ENCODE measurements at regions not wholly inside any gene's neighbourhood (a gene's known extent, or its start where the extent isn't known, plus 50 kb on each side); places are given as distances from the start of the nearest gene placed in this dataset.
"Not testable (repeated sequence)": the region's sequence is repeated elsewhere in the genome, so short reads cannot be mapped to it uniquely, and the experiment has no call there.

GRCh38 chr1:21367973-21368514 lies 71.9 kb upstream of the NBPF3 start:
- H3K27me3 ChIP-seq (ENCODE audit: control insufficient read depth, insufficient read depth); H3K4me3 ChIP-seq (ENCODE audit: low read length); H3K4me1 ChIP-seq (ENCODE audit: control insufficient read depth, insufficient read depth, low read length); H3K9me3 ChIP-seq (ENCODE audit: control insufficient read depth, low read length); ATAC-seq; H3K27ac ChIP-seq (ENCODE audit: low read length): not testable (repeated sequence)
- intact Hi-C loops (cut with DNase I), result loop anchor here (1.0 to 5.0 kb wide), 5 partner anchors 111 to 136 kb away; no protein-coding TSS in a partner anchor
- peak in 1 of 3 donors; percentile 32 for DNase-seq
- 52% methylated on average over 14 of the region's 14 CpGs for WGBS

- 73% methylated on average over 3 of the region's 3 CpGs for WGBS
- H3K9me3 ChIP-seq (ENCODE audit: control insufficient read depth, low read length), result no peaks in the 10 kb centered on the region
- H3K27me3 ChIP-seq (ENCODE audit: control insufficient read depth, insufficient read depth), result no peaks in the 10 kb centered on the region
- H3K27ac ChIP-seq (ENCODE audit: low read length), result no peak overlapping the region
- H3K4me3 ChIP-seq (ENCODE audit: low read length), result no peak overlapping the region
- intact Hi-C loops (cut with DNase I), result loop anchor here in 3 of 4 donors (5.0 kb wide), 2 partner anchors 109 to 134 kb away; no protein-coding TSS in a partner anchor
- ATAC-seq, result no peak
- DNase-seq, result no peak
- peaks cover under 1% of the 10 kb centered on the region for H3K4me1 ChIP-seq (ENCODE audit: control insufficient read depth, insufficient read depth, low read length)
These were observed 73.6 kb upstream of the NBPF3 start for GRCh38 chr1:21366288-21366687.

DNA sequence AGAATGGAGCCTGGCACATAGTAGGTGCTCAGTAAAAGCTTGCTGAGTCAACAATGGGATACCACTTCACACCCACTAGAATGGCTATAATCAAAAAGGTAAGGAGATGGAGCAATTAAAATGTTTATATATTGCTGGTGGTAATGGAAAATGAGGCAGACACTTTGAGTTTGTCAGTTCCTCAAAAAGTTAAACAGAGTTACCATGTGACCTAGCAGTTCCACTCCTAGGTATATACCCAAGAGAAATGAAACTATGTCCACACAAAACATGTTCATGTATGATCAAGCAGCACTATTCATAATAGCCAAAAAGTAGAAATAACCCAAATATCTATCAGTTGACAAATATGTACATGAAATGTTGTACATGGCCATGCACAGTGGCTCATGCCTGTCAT lies 74.8 kb upstream of the ECE1 start:
- Histone ChIP-seq H3K4me1 (ENCODE audit: control insufficient read depth, insufficient read depth, low read length) (peaks cover 2% of the 10 kb centered on the region), H3K9me3 (ENCODE audit: control insufficient read depth, low read length) (no peaks in the 10 kb centered on the region), H3K4me3 (ENCODE audit: low read length) (no peak overlapping the region), H3K27ac (ENCODE audit: low read length) (no peak overlapping the region), H3K27me3 (ENCODE audit: control insufficient read depth, insufficient read depth) (no peaks in the 10 kb centered on the region)
- no peak for ATAC-seq
- intact Hi-C loops (cut with DNase I), result loop anchor here in 3 of 4 donors (5.0 kb wide), 2 partner anchors 108 to 133 kb away; no protein-coding TSS in a partner anchor
- DNase-seq, result no peak

- intact Hi-C loops (cut with DNase I), result no loop called here
- no peak overlapping the region for H3K27ac ChIP-seq (ENCODE audit: low read length)
- WGBS, result 75% methylated on average over 3 of the region's 3 CpGs
These were observed 71.8 kb upstream of the ECE1 start for GRCh38 chr1:21362096-21362495.

GRCh38 chr1:21361506-21361905 lies 71.2 kb upstream of the ECE1 start:
- DNase-seq (no peak), ATAC-seq (no peak)
- intact Hi-C loops (cut with DNase I), result no loop called here

More at GRCh38 chr1:21362096-21362495, 71.8 kb upstream of the ECE1 start:
- H3K4me3 ChIP-seq (ENCODE audit: low read length), result no peak overlapping the region
- no peaks in the 10 kb centered on the region for H3K27me3 ChIP-seq (ENCODE audit: control insufficient read depth, insufficient read depth)
- no peak for DNase-seq
- no peaks in the 10 kb centered on the region for H3K9me3 ChIP-seq (ENCODE audit: control insufficient read depth, low read length)
- H3K4me1 ChIP-seq (ENCODE audit: control insufficient read depth, insufficient read depth, low read length), result peaks cover 2% of the 10 kb centered on the region
- ATAC-seq, result no peak

DNA sequence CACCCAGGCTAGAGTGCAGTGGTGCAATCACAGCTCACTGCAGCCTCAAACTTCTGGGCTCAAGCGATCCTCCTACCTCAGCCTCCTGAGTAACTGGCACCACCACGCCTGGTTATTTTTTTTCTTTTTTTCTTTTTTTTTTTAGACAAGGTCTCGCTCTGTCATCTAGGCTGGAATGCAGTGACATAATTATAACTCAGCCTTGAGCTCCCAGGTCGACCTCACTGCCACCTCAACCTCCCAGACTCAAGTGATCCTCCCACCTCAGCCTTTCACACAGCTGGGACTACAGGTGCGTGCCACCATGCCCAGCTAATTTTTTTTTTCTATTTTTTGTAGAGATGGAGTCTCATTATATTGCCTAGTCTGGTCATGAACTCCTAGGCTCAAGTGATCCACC lies 66.9 kb upstream of the ECE1 start:
- Histone ChIP-seq H3K27me3 (ENCODE audit: control insufficient read depth, insufficient read depth) (no peaks in the 10 kb centered on the region), H3K4me1 (ENCODE audit: control insufficient read depth, insufficient read depth, low read length) (peaks cover 2% of the 10 kb centered on the region), H3K27ac (ENCODE audit: low read length) (no peak overlapping the region), H3K9me3 (ENCODE audit: control insufficient read depth, low read length) (no peaks in the 10 kb centered on the region), H3K4me3 (ENCODE audit: low read length) (no peak overlapping the region)
- intact Hi-C loops (cut with DNase I), result no loop called here
- DNase-seq, result no peak
- 86% methylated on average over 5 of the region's 5 CpGs for WGBS
- ATAC-seq, result no peak

More at GRCh38 chr1:21361506-21361905, 71.2 kb upstream of the ECE1 start:
- no peaks in the 10 kb centered on the region for H3K27me3 ChIP-seq (ENCODE audit: control insufficient read depth, insufficient read depth)
- 77% methylated on average over 5 of the region's 5 CpGs for WGBS
- peaks cover 2% of the 10 kb centered on the region for H3K4me1 ChIP-seq (ENCODE audit: control insufficient read depth, insufficient read depth, low read length)
- H3K27ac ChIP-seq (ENCODE audit: low read length), result no peak overlapping the region
- H3K9me3 ChIP-seq (ENCODE audit: control insufficient read depth, low read length), result no peaks in the 10 kb centered on the region
- H3K4me3 ChIP-seq (ENCODE audit: low read length), result no peak overlapping the region

DNA sequence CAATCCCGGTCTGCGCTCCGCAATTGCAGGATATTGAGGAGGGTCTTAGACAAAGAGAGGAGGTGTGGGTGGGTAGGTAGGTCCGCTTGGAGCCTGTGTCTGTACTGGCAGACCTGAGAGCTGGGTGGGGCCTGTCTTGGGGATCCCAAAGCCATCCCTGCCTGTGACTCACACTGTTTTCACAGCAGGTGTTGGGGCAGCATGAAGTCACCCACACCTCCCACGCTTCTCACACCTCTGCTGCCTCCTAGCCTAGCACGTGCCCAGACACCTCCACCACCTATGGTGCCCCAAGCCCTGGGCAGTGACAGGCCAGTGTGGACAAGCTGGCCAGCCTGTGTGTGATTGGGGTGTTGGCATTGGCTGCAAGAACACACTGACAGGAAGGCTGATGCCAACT lies 65.7 kb upstream of the ECE1 start:
- no peak overlapping the region for H3K27ac ChIP-seq (ENCODE audit: low read length)
- intact Hi-C loops (cut with DNase I), result no loop called here
- WGBS, result 73% methylated on average over 6 of the region's 6 CpGs
- H3K4me3 ChIP-seq (ENCODE audit: low read length), result no peak overlapping the region
- H3K9me3 ChIP-seq (ENCODE audit: control insufficient read depth, low read length), result no peaks in the 10 kb centered on the region
- no peaks in the 10 kb centered on the region for H3K4me1 ChIP-seq (ENCODE audit: control insufficient read depth, insufficient read depth, low read length)
- ATAC-seq (peak in 1 of 2 donors; percentile 45), DNase-seq (no peak)
- no peaks in the 10 kb centered on the region for H3K27me3 ChIP-seq (ENCODE audit: control insufficient read depth, insufficient read depth)

- intact Hi-C loops (cut with DNase I), result no loop called here
- Histone ChIP-seq H3K27me3 (ENCODE audit: control insufficient read depth, insufficient read depth) (no peaks in the 10 kb centered on the region), H3K4me1 (ENCODE audit: control insufficient read depth, insufficient read depth, low read length) (peaks cover 2% of the 10 kb centered on the region), H3K4me3 (ENCODE audit: low read length) (no peak overlapping the region), H3K27ac (ENCODE audit: low read length) (no peak overlapping the region), H3K9me3 (ENCODE audit: control insufficient read depth, low read length) (no peaks in the 10 kb centered on the region)
- DNase-seq (no peak), ATAC-seq (no peak)
These were observed 62.3 kb upstream of the ECE1 start for GRCh38 chr1:21352586-21352985.

- Histone ChIP-seq H3K27me3 (ENCODE audit: control insufficient read depth, insufficient read depth) (no peaks in the 10 kb centered on the region), H3K4me1 (ENCODE audit: control insufficient read depth, insufficient read depth, low read length) (peaks cover 2% of the 10 kb centered on the region), H3K9me3 (ENCODE audit: control insufficient read depth, low read length) (no peaks in the 10 kb centered on the region), H3K4me3 (ENCODE audit: low read length) (no peak overlapping the region), H3K27ac (ENCODE audit: low read length) (no peak overlapping the region)
- ATAC-seq, result no peak
- WGBS, result 70% methylated on average over 6 of the region's 6 CpGs
- no peak for DNase-seq
- intact Hi-C loops (cut with DNase I), result no loop called here
These were observed 61.6 kb upstream of the ECE1 start for GRCh38 chr1:21351901-21352300.

DNA sequence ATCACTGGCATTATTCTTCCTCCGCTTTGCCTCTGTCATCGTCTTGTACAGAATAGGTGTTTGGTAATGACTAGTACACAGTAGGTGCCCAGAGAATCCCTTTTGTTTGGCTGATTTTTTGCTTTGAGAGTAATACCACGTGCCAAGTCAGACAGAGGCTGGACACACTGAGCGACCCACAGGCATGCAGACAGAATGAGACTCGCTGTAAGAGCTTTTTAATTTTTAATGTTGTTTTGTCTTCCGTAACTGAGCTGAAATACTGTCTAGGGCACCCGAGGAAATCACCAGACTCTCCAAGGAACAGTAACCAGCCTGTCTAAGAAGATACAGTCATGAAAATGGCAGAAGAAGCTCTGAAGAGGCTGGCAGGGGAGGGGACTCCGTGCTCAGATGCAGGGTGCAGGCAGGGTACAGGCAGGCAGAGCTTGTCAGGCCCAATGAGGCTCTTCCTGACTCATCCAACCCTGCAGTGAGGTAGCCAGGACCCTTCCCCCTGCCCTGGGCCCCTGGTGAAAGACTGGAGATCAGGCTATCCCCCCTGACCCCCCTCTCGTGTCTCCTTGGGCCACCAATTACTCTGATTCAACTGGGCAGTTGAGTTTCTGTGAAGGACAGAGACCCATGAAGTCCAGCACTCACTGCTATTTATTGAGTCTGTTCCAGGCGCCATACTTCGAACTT lies 60.1 kb upstream of the ECE1 start:
- Histone ChIP-seq H3K27ac (ENCODE audit: low read length) (peak overlapping the region; percentile 17), H3K27me3 (ENCODE audit: control insufficient read depth, insufficient read depth) (no peaks in the 10 kb centered on the region), H3K4me3 (ENCODE audit: low read length) (no peak overlapping the region), H3K4me1 (ENCODE audit: control insufficient read depth, insufficient read depth, low read length) (peaks cover 2% of the 10 kb centered on the region), H3K9me3 (ENCODE audit: control insufficient read depth, low read length) (no peaks in the 10 kb centered on the region)
- intact Hi-C loops (cut with DNase I), result no loop called here
- 74% methylated on average over 11 of the region's 11 CpGs for WGBS
- ATAC-seq, result no peak
- DNase-seq, result no peak

DNA sequence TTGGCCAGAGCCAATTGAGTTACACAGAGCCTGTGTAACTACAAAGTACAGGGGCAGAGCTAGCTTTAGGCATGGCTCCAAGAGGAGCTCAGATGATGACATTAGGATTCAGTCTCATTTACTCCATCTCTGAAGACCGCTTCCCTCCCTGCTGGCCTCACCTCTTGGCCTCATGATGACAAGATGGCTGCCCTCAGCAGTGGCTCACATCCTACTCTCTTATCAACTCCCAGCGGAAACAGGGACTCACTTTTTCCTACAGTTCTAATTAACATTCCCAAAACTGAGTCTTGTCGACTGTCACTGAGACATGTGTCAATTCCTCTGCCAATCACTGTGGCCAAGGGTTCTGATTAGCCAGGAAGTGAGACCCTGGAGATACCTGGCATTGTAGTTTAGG lies 59.4 kb upstream of the ECE1 start:
- Histone ChIP-seq H3K4me1 (ENCODE audit: control insufficient read depth, insufficient read depth, low read length) (peaks cover 2% of the 10 kb centered on the region), H3K4me3 (ENCODE audit: low read length) (no peak overlapping the region), H3K27me3 (ENCODE audit: control insufficient read depth, insufficient read depth) (no peaks in the 10 kb centered on the region), H3K9me3 (ENCODE audit: control insufficient read depth, low read length) (no peaks in the 10 kb centered on the region), H3K27ac (ENCODE audit: low read length) (peak overlapping the region; percentile 17)
- DNase-seq (no peak), ATAC-seq (peak in 1 of 2 donors; percentile 49)
- intact Hi-C loops (cut with DNase I), result loop anchor here in 3 of 4 donors (5.0 kb wide), 1 partner anchor 92 kb away; no protein-coding TSS in a partner anchor
- 57% methylated on average over 3 of the region's 3 CpGs for WGBS

Measured in right cardiac atrium (tissue), 5 donors.